Mucosa of stomach (tissue), 1 donor: ENCODE measurements at regions not wholly inside any gene's neighbourhood (a gene's known extent, or its start where the extent isn't known, plus 50 kb on each side); places are given as distances from the start of the nearest gene placed in this dataset.

ENCODE experiments used
- H3K27me3 ChIP-seq: one replicate; pipeline ENCODE4 v1.7.0; 2013; ENCODE audit warnings: mild to moderate bottlenecking, low read length; ENCODE audit not compliant: control insufficient read depth, insufficient read depth
- H3K36me3 ChIP-seq: one replicate; pipeline ENCODE4 v1.7.0; 2013; ENCODE audit warnings: low read length; ENCODE audit not compliant: control insufficient read depth, insufficient read depth
- H3K4me1 ChIP-seq: one replicate; pipeline ENCODE4 v1.7.0; 2013; ENCODE audit warnings: mild to moderate bottlenecking, low read length; ENCODE audit not compliant: control insufficient read depth, insufficient read depth
- H3K4me3 ChIP-seq: one replicate; pipeline ENCODE4 v1.7.0; 2013; ENCODE audit warnings: low read length
- H3K9ac ChIP-seq: one replicate; pipeline ENCODE4 v1.7.0; 2013; ENCODE audit warnings: mild to moderate bottlenecking, low read length, moderate library complexity
- H3K9me3 ChIP-seq: one replicate; pipeline ENCODE4 v1.7.0; 2013; ENCODE audit warnings: mild to moderate bottlenecking, low read length, moderate library complexity; ENCODE audit not compliant: control insufficient read depth
- donor health status: Pancreatic carcinoma.

- Histone ChIP-seq H3K9ac (no peak overlapping the region), H3K4me1 (no peaks in the 10 kb centered on the region), H3K36me3 (no peaks in the 10 kb centered on the region), H3K4me3 (no peak overlapping the region), H3K27me3 (no peaks in the 10 kb centered on the region), H3K9me3 (no peaks in the 10 kb centered on the region)
These were observed 850.2 kb upstream of the TMEM132C start for GRCh38 chr12:127416796-127417195.

DNA sequence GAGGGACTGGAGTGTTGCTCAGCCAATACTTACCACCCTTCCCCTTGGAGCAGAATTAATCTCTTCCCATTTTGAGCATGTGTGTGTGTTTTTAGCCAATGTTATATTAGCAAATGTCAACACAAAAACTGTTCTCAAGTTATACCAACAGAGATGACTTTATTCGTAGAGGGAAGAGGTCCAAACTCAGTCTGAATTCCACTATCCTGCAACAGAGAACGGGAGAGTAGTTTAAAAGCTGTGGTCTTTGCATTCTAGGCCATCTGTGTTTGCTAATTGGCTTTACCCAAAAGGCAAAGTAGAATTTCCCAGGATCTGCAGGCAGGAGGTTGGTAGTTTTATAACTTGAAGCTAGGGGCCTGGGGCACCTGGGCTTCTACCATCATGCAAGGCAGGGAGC is 847.9 kb upstream of the TMEM132C start:
- Histone ChIP-seq H3K36me3 (no peaks in the 10 kb centered on the region), H3K4me3 (no peak overlapping the region), H3K9ac (no peak overlapping the region), H3K9me3 (no peaks in the 10 kb centered on the region), H3K27me3 (no peaks in the 10 kb centered on the region), H3K4me1 (no peaks in the 10 kb centered on the region)

GRCh38 chr12:127421614-127422013 is 845.4 kb upstream of the TMEM132C start:
- no peaks in the 10 kb centered on the region for H3K36me3 ChIP-seq
- H3K9ac ChIP-seq = no peak overlapping the region
- no peaks in the 10 kb centered on the region for H3K9me3 ChIP-seq
- no peaks in the 10 kb centered on the region for H3K4me1 ChIP-seq
- H3K4me3 ChIP-seq = no peak overlapping the region
- H3K27me3 ChIP-seq = no peaks in the 10 kb centered on the region

GRCh38 chr12:127422935-127423566 is 843.9 kb upstream of the TMEM132C start:
- H3K9ac ChIP-seq = no peak overlapping the region
- no peaks in the 10 kb centered on the region for H3K27me3 ChIP-seq
- no peaks in the 10 kb centered on the region for H3K9me3 ChIP-seq
- H3K36me3 ChIP-seq = no peaks in the 10 kb centered on the region
- no peaks in the 10 kb centered on the region for H3K4me1 ChIP-seq
- H3K4me3 ChIP-seq = no peak overlapping the region

DNA sequence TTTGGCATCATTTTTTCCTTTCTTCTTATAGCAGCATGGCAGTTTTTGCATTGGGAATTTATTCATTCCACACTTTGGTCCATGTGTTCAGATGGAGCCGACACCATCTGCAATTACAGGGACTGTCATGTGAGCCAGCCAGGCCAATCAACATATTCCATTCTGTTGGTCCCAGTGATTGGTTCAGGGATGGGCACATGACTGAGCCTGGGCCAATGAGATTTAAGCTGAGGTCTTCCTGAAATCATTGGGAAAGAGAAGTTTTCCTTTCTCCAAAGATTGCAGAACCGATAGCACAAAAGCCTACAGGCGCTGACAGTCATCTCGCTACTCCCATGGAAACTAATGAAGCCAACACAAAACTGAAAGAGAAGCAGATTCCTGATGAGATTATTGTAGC is 841.5 kb upstream of the TMEM132C start:
- Histone ChIP-seq H3K36me3 (no peaks in the 10 kb centered on the region), H3K27me3 (no peaks in the 10 kb centered on the region), H3K4me1 (no peaks in the 10 kb centered on the region), H3K9me3 (no peaks in the 10 kb centered on the region), H3K9ac (no peak overlapping the region), H3K4me3 (no peak overlapping the region)

- Histone ChIP-seq H3K4me3 (no peak overlapping the region), H3K9me3 (no peaks in the 10 kb centered on the region), H3K36me3 (no peaks in the 10 kb centered on the region), H3K27me3 (no peaks in the 10 kb centered on the region), H3K4me1 (no peaks in the 10 kb centered on the region), H3K9ac (no peak overlapping the region)
These were observed 838.5 kb upstream of the TMEM132C start for GRCh38 chr12:127428420-127428819.

- H3K4me1 ChIP-seq = no peaks in the 10 kb centered on the region
- no peaks in the 10 kb centered on the region for H3K9me3 ChIP-seq
- no peaks in the 10 kb centered on the region for H3K27me3 ChIP-seq
- H3K36me3 ChIP-seq = no peaks in the 10 kb centered on the region
- no peak overlapping the region for H3K9ac ChIP-seq
- H3K4me3 ChIP-seq = no peak overlapping the region
These were observed 837.3 kb upstream of the TMEM132C start for GRCh38 chr12:127429551-127430285.

- Histone ChIP-seq H3K4me1 (no peaks in the 10 kb centered on the region), H3K9me3 (no peaks in the 10 kb centered on the region), H3K9ac (no peak overlapping the region), H3K4me3 (no peak overlapping the region), H3K27me3 (no peaks in the 10 kb centered on the region), H3K36me3 (no peaks in the 10 kb centered on the region)
These were observed 836.6 kb upstream of the TMEM132C start for GRCh38 chr12:127430401-127430800.

- Histone ChIP-seq H3K4me1 (no peaks in the 10 kb centered on the region), H3K36me3 (no peaks in the 10 kb centered on the region), H3K4me3 (no peak overlapping the region), H3K9ac (no peak overlapping the region), H3K9me3 (no peaks in the 10 kb centered on the region), H3K27me3 (no peaks in the 10 kb centered on the region)
These were observed 835.8 kb upstream of the TMEM132C start for GRCh38 chr12:127431177-127431576.

- H3K9ac ChIP-seq = no peak overlapping the region
- no peaks in the 10 kb centered on the region for H3K27me3 ChIP-seq
- H3K9me3 ChIP-seq = no peaks in the 10 kb centered on the region
- H3K36me3 ChIP-seq = no peaks in the 10 kb centered on the region
- no peaks in the 10 kb centered on the region for H3K4me1 ChIP-seq
- H3K4me3 ChIP-seq = no peak overlapping the region
These were observed 835.4 kb upstream of the TMEM132C start for GRCh38 chr12:127431594-127431993.

DNA sequence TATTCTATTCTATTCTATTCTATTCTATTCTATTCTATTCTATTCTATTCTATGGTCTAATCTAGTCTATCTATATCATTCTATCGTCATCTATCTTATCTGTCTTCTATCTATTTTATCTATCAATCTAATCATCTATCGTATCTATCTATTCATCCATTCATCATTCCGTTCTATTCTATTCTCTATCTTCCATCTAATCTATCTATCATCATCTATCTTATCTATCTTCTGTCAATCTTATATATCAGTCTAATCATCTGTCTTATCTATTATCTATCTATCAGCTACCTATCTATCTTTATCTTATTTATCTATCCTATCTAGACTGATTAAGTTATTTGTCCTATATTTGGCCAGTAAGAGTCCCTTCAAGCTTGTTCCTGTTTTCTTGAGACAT is 831.5 kb upstream of the TMEM132C start:
- no peak overlapping the region for H3K4me3 ChIP-seq
- H3K9ac ChIP-seq = no peak overlapping the region
- no peaks in the 10 kb centered on the region for H3K36me3 ChIP-seq
- no peaks in the 10 kb centered on the region for H3K27me3 ChIP-seq
- no peaks in the 10 kb centered on the region for H3K9me3 ChIP-seq
- no peaks in the 10 kb centered on the region for H3K4me1 ChIP-seq

DNA sequence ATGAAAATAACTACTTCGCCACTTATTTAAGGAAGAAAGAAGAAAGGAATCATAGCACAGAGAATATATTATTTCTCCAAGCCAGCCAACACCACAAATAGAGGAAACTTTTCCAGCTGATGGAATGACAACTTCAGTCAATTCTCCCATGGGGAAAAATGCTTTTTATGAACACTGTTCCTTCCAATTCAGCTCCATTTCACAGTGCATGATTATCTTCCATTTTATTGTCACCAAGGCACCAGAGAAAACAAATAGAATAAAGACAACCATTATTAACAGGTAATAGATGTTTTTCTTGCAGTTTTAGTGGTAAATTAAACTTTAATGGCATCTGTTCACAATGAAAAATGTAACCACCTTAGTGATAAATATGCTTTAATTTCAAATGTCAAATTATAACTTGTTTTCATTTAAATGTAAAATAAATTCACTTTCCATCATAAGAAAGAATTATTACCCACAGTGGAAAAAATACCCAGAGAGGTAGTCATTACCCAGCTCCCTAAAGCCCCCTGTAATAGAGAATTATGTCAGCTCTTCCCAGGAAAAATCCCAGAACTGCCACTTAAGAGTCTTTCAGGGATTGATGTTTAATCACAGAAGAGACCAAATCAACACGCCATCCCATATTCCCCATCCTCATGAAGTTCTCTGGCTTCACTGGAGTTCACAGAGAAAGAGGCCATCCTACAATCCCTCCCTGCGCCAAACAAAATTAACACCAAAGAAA is 828.3 kb upstream of the TMEM132C start:
- H3K27me3 ChIP-seq = no peaks in the 10 kb centered on the region
- no peaks in the 10 kb centered on the region for H3K9me3 ChIP-seq
- H3K36me3 ChIP-seq = no peaks in the 10 kb centered on the region

More for the DNA sequence above, 828.3 kb upstream of the TMEM132C start:
- H3K4me1 ChIP-seq = no peaks in the 10 kb centered on the region
- H3K4me3 ChIP-seq = no peak overlapping the region
- H3K9ac ChIP-seq = no peak overlapping the region
